LoVo (cell line): ENCODE measurements at regions not wholly inside any gene's neighbourhood (a gene's known extent, or its start where the extent isn't known, plus 50 kb on each side); places are given as distances from the start of the nearest gene placed in this dataset.
"Not testable (repeated sequence)": the region's sequence is repeated elsewhere in the genome, so short reads cannot be mapped to it uniquely, and the experiment has no call there.

Source experiments
- DNase-seq: peaks from one replicate; pipeline ENCODE4 v3.0.0-alpha.2; 2016; ENCODE audit warnings: low spot score

DNA sequence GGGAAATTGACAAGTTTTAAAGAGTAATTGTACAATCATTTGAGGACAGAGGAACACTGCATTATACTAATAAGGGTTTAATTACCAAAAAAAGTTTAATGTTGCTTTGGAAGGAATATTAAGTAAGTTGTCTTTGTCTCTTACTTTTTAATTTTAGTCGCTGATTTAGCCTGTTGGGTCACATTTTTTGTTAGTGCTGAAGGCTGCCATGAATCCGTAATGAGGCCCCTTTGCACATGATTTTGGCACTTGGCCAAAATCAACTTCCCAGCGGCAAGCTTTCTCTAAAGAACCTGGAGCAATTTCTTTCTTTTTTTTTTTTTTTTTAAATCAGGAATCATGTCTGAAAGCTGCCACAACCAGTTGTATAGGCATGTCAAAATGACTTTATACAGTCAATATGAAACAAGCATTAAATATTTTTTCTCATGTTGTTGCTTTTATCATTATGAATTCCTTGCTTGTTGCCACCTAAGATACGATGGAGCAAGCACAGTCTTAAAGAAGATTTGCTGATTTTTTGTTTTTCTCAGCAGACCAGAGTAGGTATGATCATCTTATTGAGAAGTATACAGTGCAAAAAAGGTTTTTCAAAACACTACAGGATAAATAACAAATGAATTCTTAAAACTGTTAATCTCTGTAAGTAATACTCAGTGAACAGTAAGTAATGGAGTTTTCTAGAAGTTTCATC, 690.4 kb downstream of the USP25 start:
- peak; percentile 8 for DNase-seq

DNA sequence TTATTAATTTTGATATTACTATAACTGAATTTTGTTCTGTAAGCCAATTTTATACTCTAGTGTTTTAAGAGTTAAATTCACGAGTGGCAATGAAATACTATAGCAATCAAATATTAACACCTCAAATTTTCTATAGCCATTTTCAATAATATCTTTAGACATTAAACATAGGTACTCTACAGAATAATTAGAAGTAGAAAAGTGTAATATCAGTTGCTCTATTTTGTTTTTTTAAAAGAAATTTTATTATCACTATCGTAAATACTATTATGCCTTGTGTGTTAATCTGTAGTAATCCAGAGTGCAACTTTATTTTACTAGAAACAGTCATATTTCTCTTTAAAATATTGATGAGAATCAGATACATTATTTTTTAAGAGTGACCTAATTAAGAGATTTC, 691.2 kb downstream of the USP25 start:
- no peak for DNase-seq

DNA sequence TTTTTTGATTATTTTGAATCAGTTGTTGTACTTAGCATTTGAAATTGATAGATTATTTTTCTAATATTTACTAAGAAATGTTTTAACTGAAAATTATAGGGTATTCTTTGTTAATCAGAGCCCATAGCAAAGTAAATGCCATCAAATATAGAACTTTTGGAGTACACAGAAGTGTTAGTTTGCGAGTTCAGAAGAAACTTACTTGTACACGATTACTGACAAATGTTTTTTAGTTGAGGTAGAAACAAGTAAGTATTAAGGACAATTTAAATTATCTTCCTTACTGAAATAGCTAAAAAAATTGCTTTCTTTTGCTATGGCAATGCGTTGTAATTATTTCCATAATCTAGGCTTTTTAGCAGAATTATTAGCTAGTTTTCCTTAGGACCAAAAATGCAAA, 692.2 kb downstream of the USP25 start:
- DNase-seq = no peak

DNA sequence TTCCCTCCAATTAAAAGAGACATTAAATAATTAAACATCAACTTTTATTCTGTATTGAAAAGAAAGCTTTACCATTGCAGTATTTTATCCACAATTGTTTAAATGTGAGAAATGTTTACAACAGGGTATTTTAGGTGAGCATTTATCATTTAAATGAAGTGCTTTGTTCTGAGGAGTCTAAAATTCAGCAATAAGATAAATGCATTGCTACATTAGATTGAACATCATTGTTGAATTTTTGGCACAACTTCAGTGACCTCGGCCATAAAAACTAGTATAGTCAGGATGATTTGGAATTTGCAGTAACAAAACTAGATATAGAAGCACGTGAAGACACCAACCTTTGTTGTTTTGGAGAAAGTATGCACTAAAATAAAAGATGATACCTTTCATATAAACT, 692.9 kb downstream of the USP25 start:
- no peak for DNase-seq

DNA sequence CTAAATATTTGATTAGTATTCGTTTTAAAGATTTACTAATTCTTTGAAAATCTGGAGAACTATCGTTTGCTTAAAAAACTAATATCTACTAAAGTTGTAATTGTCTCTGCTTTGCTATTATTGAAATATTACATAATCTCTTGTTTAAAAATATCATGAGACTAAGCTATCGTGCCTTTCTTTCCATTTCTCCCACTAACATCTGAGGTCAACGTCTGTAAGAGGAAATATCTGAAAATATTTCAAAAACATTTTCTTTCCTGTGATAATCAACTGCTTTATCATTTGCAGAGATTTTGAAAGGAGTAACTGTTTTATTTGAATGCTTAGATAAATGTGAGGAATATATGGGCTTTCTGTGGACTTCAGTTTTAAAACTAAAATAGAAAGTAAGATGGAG, 694.1 kb downstream of the USP25 start:
- DNase-seq = no peak

DNA sequence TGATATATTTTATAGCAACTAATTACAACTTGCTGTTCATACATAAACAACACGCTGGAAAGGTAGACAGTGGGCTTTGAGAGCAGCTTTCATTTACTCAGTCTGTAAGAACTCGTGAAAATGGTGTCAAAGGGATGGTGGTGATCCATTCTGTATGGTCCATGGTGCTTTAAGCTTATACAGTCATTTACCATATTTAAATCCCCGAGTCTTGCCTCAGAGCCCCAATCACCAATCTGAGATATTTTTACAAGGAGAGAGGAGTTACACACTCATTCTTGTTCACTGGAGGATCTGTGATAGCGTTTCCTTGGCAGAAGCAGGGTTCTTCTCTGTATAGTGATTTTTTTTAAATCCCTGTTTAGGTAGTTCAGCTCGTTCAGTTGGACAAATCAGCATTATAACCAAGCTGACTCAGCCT, 694.6 kb downstream of the USP25 start:
- DNase-seq = no peak

DNA sequence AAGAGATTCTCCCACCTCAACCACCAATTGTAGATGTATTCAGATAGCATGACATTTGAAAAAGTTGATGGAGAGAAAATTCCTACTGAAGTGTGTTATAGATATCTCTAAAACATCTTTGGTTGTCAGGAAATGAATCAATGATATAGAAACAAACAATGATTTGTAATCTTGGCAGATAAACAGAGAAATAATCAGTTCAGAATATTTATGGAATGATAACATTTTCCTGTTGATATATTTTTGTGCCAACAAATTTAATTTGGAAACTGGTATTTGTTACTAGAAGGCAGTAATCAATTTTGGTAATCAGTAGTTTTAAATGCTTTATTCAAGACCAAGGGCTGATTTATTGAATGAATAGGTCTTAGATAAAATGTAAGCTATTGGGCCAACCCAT, 695.6 kb downstream of the USP25 start:
- DNase-seq = no peak

DNA sequence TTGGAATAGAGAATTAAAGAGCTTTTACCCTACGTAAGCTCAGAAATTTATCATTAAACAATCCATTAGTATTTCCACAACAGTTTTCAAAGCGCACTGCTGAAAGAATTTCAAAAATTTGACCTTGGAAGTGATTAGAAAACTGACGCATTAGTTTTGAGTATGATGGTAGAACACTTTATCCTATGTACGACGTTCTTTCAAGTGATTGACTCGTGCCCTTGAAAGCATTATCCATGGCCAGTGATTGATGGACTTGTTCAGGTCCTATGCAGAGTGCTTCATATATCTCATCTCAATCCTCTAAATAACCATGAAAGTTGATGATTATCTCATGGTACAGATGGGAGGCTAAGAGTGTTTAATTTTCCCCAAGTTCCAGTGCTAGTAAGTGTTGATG, 697.2 kb downstream of the USP25 start:
- DNase-seq = no peak

DNA sequence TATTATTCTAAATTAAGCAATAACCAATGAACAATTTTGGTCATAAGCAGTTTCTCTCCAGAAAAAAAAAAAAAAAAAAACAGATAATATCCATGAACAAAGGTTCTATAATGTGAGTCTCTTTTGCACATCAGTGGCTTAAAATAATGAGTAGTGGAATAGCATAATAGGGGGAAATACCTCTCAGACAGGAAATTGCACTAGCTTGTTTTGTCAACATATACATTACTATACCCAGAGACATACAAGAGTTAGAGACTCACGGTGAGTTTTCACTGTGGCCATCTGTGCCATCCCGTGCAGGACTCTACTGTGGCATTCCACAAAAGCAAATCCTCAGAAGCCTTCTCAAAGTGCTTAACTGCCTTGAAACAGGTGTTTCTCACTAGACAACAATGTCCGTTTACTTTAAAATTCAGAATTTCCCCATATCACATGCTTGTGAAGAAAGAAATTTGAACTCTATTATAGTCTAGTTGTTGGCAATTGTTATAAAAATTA, 697.9 kb downstream of the USP25 start:
- no peak for DNase-seq

DNA sequence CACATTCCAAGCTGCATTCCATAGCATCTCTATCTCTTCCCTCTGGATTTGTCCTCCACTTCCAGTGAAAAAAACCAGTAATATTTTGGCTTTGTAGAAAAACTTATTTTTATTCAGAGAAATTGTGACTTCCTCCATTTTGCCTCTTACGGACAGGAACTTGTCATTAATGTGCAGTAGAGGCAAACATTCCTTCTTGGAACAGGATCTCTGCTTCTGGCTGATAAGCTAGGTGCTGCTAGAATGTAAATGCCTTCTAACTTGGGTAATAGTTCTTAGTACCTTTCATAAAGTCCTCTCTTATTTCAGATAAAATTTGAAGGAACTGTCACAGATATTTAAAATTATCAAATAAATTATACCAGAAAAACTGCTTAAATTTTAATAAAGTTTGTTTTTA, 707.8 kb downstream of the USP25 start:
- DNase-seq = no peak

DNA sequence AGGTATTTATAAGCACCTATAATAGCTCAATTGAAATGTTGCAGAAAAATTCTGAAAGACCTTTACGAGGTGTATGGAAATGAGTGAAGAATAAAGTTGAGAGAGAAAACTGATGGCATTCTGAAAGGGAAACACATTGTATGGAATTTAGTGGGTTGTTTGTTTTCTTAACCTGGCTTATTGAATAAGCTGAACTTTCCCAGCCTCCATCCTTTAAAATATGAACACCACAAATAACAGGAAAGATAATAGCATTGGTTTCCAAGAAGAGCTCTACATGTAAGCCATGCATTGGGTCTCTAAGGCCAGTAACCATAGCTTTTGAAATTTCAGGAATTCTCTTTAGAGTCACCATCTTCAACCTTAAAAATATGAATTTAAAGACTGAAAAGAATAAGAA, 709.0 kb downstream of the USP25 start:
- DNase-seq = no peak

DNA sequence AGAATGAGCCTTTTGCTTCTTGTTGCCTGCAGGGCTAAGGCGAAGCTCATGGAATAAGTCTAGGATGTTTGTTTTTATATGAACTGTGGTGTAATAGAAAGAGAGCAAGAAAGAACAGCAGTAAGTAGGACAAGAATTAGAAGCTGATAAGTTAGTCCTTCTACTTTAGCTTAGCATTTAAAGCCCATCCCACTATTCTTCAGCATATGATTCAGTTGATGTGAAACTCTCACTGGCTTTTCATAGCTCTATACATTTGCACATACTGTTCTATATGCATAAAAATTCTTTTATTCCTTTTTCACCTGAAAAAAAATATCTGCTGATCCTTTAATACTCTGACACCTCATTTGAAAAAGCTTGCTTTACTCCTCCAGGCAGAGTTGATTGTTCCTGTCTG, 712.0 kb downstream of the USP25 start:
- DNase-seq = no peak

DNA sequence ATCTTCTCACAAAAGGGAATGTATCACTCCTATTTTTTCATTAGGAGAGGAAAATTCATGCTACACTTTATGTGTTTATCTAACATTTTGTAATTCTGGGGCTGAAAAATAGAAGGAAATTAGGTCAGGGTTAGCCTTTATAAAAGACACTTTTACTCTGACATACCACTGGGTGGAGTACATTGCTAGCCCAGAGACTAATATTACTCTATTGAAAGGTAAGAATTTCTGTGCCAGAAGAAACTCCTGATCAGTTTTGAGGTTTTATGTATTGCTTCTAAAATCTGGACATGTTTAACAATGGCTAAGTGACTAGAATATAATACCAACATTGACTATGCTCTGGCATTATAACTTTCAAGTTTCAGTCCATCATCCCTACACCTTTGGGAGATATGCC, 724.6 kb downstream of the USP25 start:
- no peak for DNase-seq

DNA sequence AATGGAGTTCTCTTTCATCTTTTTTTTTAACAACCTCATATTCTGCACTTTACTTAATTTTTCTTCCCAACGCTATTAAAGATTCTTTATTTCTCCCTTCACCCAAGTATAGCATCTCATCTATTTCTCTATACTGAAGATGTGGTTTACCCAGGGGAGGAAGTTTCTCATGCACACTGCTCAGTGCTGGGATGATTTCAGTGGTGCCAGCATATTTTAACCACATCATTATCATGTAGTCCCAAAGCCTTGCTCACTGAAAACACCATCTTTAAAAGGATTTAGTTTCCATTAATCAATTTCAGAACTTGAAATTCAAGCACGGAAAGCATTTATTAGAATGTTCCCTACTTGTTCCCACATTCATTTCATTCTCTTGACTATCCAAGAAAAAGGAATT, 725.7 kb downstream of the USP25 start:
- no peak for DNase-seq

DNA sequence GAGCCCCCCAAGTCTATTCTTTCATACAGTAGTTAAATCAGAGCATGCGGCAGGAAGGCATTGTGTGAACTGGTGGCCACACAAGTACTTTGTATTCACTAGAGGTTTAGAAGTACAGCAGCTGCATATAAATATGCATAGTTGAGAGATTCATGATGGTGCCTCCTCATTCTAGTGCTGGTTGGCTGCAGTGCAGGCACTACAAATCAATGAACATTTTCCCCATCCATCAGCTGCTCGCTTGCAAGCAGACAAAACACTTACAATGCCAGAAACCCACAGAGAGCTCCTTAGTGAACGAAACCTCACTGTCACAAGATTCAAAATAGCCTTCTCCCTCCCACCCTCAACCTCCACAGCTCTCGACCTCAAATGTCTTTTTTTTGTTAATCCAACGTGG, 726.2 kb downstream of the USP25 start:
- no peak for DNase-seq

DNA sequence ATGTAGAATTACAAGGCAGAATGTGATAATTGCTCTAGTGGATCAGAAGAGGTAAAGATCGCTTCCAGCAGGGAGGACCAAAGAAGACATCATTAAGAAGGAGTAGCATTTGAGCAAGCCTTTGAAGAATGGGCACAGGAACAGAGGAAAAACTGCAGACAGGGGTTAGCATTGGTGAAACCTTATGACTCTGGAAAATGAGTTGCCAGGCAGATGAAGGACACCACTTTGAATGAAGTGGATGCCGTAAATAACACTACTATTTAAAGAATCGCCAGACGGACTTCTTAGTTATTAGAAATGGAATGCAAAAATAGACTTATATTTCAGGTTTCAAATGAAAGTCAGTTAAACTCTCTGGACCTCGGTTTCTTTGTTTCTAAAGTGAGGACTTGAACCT, 727.7 kb downstream of the USP25 start:
- DNase-seq = no peak

DNA sequence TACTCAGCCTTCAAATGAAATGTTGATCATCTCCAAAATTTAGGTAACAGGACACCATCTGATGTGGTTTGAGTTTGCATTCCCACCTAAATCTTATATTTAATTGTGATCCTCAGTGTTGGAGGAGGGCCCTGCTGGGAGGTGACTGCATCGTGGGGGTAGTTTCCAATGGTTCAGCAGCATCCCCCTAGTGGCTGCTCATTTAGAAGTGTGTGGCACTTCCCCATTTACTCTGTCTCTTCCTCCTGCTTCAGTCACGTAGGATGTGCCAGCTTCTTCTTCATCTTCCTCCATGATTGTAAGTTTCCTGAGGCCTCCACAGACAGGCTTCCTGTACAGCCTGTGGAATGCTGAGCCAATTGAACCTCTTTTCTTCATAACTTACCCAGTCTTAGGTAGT, 731.2 kb downstream of the USP25 start:
- DNase-seq = no peak

DNA sequence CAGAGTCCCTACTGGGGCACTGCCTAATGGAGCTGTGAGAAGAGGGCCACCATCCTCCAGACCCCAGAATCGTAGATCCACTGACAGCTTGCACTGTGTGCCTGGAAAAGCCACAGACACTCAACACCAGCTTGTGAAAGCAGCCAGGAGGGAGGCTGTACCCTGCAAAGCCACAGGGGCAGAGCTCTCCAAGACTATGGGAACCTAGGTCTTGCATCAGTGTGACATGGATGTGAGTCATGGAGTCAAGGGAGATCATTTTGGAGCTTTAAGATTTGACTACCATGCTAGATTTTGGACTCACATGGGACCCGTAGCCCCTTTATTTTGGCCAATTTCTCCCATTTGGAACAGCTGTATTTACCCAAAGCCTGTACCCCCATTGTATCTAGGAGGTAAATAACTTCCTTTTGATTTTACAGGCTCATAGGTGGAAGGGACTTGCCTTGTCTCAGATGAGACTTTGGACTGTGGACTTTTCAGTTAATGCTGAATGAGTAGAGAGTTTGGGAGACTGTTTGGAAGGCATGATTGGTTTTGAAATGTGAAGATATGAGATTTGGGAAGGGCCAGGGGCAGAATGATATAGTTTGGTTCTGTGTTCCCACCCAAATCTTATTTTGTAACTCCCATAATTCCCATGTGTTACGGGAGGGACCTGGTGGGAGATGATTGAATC, 734.6 kb downstream of the USP25 start:
- DNase-seq = not testable (repeated sequence)

DNA sequence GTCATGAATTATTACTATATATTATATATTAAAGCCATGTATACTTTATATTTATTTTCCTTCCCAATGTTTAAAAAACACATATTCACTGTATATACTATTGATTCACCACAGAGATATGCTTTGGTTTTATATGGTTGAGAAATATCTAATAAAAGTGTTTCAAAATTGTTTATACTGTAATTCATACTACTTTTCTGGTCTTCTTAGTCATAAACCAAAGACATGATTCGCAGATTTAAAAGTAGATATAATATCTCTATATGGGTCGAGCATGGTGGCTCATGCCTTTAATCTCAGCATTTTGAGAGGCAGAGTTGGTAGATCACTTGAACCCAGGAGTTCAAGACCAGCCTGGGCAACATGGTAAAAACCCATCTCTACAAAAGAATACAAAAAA, 738.4 kb downstream of the USP25 start:
- no peak for DNase-seq

DNA sequence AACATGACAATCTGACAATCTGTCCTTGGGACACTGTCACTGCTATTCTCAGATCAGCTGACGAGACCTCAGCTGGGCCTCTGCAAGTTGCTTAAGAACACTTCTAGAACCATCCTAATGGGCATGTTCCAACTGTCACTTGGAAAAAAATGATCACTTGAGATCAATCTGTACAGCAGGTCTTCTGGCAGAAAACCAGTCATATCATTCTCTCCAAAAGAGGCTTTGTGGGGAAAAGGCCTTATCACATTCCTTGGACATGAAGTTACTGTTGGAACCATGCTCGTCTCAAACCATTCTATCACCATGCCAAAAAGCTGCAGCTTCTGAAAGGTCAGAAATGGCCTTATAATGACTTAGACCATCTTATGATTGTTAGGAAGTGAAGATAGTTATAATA, 744.2 kb downstream of the USP25 start:
- DNase-seq = no peak

DNA sequence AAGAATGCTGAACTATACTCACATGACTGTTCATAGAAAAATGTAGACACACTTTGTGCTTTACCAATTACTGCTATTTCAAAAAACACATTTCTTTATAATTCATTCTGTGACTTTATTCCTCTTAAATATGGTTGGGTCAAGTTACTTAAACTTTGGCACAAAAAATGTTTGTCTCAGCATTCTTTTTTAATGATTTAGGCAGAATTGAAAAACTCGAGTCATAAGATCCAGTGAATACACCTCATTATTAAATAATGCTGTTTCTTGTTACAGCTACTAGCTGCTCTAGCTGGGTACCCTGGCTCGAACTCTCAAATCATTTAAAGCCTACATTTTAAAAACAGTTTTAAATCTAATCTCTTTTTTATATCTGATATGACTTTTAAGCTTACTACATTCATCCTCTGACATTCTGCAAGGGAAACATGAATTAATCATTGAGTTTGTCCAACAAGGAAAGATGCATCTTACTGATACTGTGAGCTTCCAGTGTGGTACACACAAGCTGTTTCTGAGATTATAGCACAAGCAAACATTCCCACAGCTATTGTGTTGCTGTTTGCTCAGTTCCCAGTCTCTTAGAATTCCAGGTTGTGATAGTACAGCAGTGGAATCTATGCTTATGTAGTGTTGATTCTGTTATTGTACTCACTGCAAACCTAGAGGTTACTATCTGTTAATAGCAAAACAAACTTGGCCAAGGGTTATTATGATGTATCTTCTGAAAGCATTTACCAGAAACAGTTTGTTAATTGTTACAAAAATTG, 746.5 kb downstream of the USP25 start:
- DNase-seq = no peak

DNA sequence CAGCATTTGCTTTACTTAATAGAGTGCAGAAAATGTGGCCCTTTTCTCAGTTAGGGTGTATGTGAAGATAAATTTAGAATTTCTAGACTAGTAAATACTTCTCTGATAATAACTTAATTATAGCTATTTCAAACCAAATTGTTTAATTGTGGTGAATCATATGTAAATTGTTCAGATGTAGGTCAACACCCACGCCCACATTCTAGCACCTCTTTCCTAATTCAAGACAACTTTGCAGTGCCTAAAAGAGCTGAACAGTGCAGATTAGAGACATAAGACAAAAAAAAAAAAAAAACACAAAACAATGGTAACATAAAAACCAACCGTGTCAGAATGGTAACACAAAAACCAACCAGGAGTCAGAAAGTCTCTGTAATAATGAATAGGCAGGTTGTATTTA, 758.3 kb downstream of the USP25 start:
- DNase-seq = no peak

DNA sequence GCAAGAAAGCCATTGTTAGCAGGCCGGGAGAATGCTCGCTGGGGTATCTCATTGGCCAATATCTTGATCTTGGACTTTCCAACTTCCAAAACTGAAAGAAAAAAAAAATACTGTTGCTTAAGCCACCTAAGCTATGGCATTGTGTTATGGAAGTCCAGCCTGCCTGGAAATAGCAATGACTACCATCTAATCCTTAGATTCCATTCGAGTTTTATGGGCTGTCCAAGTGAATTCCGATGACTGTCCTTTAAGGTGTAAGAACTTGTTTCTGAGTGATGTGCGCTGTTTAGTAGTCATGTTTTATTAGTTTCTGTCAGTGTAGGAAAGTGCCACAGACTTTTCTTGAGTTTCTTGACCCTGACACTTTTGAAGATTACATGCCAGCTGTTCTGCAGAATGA, 762.6 kb downstream of the USP25 start:
- no peak for DNase-seq
